ENCODE measurements at regions not wholly inside any gene's neighbourhood (a gene's known extent, or its start where the extent isn't known, plus 50 kb on each side); places are given as distances from the start of the nearest gene placed in this dataset.

DNA sequence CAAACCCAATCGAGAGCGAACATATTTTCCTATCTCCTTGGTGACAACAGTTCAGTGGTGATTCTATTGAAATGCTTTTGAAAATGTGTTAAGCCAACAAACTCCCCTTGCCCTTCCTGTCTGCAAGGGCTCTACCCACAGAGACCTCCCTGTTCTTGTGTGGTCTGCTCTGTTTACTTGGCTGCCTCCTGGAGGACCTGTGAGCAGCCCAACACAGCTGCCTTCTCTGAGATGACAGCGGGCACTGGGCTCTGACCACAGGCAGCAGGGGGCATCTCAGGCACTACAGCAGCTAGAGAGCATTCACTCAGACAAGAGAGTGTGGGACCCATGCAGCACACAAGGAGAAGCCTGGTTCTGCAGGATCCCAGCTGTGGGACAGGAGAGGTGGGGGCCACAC is 416.4 kb downstream of the TCERG1L start:
- DNase-seq (ENCODE audit: low read depth, low spot score), result no peak

- DNase-seq (ENCODE audit: low read depth, low spot score), result no peak
Observed at GRCh38 chr10:130897815-130898214, 413.7 kb downstream of the TCERG1L start.

GRCh38 chr10:130898381-130898780 is 413.1 kb downstream of the TCERG1L start:
- no peak for DNase-seq (ENCODE audit: low read depth, low spot score)

DNA sequence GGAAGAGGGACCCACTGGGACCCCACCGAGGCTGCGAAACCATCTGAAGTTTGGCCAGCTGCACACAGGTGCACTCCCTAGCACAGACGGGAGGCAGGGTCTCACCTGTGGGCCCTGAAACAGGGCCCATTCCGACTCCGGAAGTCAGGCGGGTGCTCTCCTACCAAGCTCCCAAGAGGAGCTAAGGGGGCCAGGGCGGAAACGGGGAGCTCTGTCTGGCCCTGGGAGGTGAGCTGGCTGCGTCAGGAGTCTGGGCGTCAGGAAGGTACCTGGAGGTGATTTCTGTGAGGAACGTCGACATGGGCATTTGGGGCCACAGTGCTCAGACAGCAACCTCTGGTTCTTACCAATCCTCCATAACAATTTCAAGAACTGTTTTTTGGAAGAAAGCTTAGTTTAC is 411.7 kb downstream of the TCERG1L start:
- no peak for DNase-seq (ENCODE audit: low read depth, low spot score)

DNA sequence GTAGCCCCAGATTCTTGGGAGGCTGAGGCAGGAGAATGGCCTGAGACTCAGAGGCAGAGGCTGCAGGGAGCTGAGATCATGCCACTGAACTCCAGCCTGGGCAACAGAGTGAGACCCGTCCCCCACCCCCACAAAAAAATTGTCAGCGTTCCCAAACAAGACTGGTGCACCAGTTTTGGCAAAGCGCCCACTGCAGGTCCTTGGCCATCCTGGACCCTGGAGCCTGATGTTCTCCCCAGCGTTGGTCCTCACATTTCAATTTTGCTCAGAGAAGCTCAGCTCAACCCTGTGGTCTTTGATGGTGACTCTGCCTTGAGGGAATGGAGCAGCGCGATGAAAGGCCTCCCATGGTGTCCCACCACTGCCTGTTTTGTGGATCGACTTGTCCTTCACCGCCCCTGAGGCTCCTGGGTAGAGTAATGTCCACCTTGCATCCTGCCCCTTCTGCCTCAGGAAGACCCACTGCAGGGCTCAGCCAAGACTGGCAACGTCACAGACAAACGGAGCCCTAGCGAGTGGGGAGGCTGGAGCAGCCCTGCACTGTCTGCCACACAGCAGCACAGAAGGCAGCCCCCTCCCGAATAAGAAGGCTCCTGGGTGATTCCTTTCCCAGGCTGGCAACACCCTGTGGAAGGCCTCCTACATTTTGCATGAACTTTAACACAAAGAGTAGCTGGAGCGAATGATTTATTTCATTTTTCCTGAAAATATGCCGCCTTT is 410.9 kb downstream of the TCERG1L start:
- DNase-seq (ENCODE audit: low read depth, low spot score), result no peak

- no peak for DNase-seq (ENCODE audit: low read depth, low spot score)
Observed at GRCh38 chr10:130901311-130902165, 410.0 kb downstream of the TCERG1L start.

DNA sequence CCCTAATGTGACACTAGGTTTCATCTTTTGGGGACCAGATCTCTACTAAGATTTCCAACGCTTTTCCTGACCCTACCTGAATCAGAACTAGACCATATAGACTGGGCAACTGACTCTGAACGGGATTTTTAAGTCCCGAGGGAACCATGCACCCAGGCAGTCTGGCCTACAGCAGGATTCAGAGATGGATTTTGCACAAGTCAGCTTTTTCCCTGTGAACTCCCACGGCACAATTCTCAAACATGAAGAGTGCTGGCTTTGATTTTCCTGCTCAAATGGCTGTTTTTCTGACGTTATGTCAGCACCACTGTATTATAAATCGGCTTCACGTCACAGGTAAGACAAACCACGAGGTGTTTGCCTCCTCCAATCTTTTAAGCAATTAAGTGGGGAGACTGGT is 409.1 kb downstream of the TCERG1L start:
- no peak for DNase-seq (ENCODE audit: low read depth, low spot score)

DNA sequence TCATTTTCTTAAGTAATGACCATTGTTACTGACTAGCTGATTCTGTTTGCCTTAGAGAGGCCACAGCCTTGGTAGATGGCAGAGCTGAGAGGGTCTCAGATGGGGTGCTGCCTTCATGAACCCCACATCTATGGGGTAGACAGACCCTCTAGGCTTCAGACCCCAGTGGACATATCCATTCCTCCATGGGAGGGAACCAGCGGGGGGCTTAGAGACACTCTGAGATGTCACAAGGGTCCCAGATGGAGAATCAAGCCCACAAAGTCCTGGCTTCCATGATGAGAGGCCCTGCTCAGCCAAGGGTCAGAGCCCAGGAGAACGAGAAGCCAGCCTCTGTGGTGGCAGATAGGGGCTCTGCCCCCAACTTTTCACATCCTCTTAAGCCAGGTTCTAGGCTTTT is 408.6 kb downstream of the TCERG1L start:
- DNase-seq (ENCODE audit: low read depth, low spot score), result no peak

DNA sequence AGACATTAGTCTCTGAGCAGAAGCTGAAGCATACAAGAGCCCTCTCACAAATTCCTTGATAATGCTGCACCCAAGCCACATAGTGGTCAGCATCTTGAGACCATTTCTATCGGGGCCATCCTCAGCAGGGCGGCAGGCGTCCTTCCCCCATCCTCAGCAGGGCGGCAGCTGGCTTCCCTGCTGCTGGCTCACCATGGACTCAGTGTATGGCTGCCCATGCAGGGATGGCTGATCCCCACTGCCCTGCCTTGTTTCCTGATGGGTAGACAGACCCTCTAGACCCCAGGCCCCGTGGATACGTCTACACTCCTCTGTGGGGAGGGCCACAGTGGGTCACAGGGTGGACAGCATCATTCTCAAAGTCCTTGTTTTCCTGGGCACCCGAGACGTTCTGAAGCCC is 406.8 kb downstream of the TCERG1L start:
- DNase-seq (ENCODE audit: low read depth, low spot score), result no peak

- no peak for DNase-seq (ENCODE audit: low read depth, low spot score)
Observed at GRCh38 chr10:130905386-130905785, 406.1 kb downstream of the TCERG1L start.

GRCh38 chr10:130905921-130906320 is 405.6 kb downstream of the TCERG1L start:
- no peak for DNase-seq (ENCODE audit: low read depth, low spot score)

DNA sequence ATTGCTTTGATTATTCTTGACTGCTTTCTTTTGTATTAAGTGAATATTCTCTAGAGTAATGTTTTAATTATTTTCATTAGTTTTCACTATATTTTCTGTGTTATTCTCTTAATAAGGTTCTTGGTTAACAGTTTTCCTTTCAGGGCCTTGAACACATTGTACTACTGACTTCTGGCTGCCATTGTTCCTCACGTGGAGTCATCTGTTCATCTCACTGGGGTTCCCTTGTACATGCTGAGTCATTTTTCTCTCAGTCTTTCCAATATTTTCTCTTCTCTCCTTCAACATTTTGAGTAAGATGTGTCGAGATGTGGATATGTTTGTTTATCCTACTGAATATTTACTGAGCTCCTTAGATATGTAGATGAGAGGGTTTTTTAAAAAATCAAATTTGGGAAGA is 400.7 kb downstream of the TCERG1L start:
- DNase-seq (ENCODE audit: low read depth, low spot score), result no peak

DNA sequence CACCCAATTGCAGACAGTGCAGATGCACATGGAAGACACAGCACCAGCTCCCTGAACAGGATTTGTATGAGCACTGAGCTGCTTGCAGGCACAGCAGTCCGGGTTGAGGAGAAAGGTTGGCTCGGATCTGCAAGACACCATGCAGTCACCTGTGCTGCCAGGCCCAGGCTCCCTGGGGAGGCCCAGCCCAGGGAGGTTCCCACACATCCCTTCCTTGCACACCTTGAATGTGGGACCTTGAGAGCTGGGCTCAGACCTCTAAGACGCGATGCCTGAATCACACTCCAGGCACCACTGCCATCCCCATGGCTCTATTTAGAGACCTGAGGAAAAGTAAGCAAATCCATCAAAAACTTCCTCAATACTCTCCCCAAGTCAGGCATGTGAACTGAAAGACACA is 397.7 kb downstream of the TCERG1L start:
- DNase-seq (ENCODE audit: low read depth, low spot score), result no peak

DNA sequence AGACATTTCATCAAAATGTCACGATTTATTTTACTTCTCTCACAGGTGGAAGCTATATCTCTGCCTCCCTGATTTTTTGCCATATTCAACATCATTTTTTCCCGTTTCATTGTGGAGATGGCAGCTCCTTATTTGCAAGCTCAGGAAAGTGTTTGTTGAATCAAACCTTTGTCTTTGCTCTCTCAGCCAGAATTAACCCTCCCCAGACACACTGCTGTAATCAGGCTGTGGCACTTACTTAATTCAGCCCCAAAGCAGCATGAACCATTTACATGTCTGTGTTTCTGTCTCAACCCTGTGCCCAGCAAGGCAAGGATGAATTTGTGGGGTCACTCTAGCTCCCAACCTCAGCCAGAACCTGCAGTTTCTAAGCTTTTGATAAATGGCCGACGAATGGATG is 397.2 kb downstream of the TCERG1L start:
- no peak for DNase-seq (ENCODE audit: low read depth, low spot score)

DNA sequence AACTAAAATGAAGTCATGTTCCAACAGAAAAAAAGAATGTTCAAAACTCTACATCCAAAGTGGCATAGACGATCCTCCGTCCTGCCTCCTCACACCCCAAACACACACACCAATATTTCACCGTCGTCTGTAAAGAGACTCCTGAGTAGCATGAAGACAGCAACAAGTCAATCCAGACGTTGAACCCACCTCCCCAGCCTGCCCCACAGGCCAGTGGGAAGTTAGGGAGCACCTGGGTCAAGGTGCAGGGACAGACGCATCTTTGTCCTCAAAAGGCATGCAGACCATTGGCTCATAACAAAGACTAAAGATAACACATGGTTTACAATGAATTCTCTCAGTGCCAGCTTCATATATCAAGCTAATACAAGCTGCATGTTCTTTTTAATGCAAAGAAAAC is 396.5 kb downstream of the TCERG1L start:
- no peak for DNase-seq (ENCODE audit: low read depth, low spot score)

DNA sequence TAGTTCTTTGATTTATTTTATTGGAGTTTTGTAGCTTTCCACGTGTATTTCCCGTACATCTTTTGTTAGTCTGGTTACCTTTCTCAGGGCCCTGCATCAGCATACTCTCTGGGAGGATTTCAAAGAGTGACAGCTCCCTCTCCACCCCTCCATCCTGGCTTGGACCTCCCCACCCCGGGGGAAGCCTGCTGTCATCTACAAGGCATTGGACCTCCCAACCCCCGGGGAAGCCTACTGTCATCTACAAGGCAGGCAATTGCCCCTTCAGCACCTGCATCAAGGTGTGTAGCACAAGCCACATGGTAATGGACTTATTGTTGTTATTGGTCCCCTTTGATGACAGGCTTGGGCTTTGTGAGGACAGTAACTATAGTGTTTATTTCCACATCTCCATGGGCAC is 390.1 kb downstream of the TCERG1L start:
- no peak for DNase-seq (ENCODE audit: low read depth, low spot score)

- DNase-seq (ENCODE audit: low read depth, low spot score), result no peak
Observed at GRCh38 chr10:130921911-130922440, 389.5 kb downstream of the TCERG1L start.

DNA sequence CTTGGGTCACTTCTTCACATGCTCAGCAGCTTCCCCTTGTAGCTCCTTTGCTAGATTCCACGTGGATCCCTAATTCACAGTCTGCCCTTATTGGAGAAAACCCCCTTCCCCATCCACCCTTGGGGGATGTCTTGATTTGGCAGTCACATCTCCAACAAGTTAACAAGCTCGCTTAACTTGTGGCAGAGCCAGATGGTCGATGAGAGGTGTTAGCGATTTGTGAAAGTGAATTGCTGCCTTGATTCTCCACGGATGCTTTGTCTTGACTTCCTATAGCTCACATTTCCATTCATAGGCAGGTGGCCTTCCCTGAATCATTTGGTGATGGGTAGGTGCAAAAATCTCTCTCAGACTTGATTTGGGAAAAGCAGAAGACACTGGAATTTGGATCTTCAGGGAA is 387.9 kb downstream of the TCERG1L start:
- DNase-seq (ENCODE audit: low read depth, low spot score), result no peak

- DNase-seq (ENCODE audit: low read depth, low spot score), result no peak
Observed at GRCh38 chr10:130924138-130924819, 387.2 kb downstream of the TCERG1L start.

GRCh38 chr10:130926442-130926841 is 385.1 kb downstream of the TCERG1L start:
- no peak for DNase-seq (ENCODE audit: low read depth, low spot score)

GRCh38 chr10:130927157-130927556 is 384.4 kb downstream of the TCERG1L start:
- DNase-seq (ENCODE audit: low read depth, low spot score), result no peak

DNA sequence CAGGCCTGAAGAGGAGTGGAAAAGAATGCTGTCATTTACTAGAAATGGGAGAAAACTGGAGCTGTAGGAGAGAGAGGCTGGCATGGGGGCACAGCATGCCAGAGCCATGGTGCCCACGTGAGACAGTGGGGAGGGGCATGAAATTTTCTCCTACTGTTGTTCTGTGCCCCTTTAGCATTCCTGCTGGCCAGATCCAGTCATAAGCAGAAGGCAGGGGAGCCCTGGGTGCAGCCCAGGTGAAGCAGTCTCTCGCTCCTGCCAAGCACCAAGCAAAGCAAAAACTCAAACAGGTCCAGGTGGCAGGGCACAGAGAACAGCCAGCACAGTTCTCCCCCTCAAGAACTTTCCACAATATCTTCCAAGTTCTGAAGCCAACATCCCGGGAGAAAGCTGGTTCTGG is 383.2 kb downstream of the TCERG1L start:
- DNase-seq (ENCODE audit: low read depth, low spot score), result no peak
